HG03095 (cell line): ENCODE measurements at regions not wholly inside any gene's neighbourhood (a gene's known extent, or its start where the extent isn't known, plus 50 kb on each side); places are given as distances from the start of the nearest gene placed in this dataset.
"Not testable (repeated sequence)": the region's sequence is repeated elsewhere in the genome, so short reads cannot be mapped to it uniquely, and the experiment has no call there.

Source experiments
- ATAC-seq: cut with Tn5 transposase; IDR thresholded peaks from one replicate; pipeline ENCODE4 v1.9.1; 2021; ENCODE audit warnings: moderate library complexity; ENCODE audit not compliant: unreplicated experiment

DNA sequence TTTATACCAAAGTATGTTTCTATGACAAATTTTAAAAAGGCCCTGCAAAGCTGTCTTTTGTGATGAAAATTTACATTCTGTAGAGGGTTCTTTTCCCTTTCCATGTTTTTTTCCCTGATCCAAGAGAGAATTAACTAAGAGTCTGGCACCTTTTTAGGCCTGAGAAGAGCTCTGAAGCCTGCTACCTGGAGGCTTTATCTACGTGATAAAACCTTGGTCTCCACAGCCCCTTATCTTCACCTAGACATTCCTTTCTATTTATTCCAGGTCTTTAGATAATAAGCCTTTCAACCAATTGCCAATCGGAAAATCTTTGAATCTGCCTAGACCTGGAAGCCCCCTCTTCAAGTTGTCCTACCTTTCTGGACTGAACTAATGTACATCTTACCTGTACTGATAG is 774.1 kb upstream of the LRRTM1 start:
- no peak for ATAC-seq

GRCh38 chr2:81078102-81078501 is 773.5 kb upstream of the LRRTM1 start:
- ATAC-seq, result no peak

DNA sequence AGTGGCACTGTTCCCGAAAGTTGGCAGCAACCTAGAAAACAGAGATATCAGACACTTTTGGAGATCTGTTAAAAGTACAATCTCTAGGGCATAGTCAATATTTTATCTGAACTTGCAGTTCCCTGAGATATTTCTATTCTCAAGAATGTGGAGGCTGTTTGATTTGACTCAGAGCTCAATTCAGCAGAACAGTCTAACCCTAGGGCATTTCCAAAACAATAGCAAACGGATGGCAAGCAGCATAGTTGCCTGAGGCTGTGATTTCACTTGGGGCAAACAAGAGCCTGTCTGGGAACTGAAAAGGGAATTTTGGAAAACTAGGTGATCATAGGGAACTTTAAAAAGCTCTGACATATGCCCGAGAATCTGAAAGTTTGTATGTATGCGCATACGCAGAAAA is 772.8 kb upstream of the LRRTM1 start:
- ATAC-seq, result no peak

- ATAC-seq, result no peak
These were observed 768.9 kb upstream of the LRRTM1 start for GRCh38 chr2:81073412-81073811.

GRCh38 chr2:81068144-81068543 is 763.6 kb upstream of the LRRTM1 start:
- no peak for ATAC-seq

DNA sequence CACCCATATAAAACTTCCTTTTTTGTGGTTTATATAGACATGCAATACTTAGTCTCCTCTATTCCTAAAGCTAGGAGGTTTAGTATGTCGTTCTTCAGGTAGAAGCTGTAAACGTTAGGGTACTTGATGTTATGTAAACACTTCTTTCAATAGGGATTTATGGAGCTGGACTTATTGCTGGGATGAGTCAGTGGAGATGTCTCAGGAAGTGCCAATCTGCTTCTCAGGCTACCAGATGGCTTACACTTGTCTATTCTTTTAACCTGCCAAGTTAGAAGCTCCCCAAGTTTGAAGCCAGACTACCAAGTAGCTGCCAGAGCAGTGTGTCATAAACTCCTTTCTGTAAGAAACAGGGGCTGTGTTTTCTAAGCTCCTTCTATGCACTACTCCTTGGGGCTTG is 756.5 kb upstream of the LRRTM1 start:
- no peak for ATAC-seq

- no peak for ATAC-seq
These were observed 746.1 kb upstream of the LRRTM1 start for GRCh38 chr2:81050580-81051095.

DNA sequence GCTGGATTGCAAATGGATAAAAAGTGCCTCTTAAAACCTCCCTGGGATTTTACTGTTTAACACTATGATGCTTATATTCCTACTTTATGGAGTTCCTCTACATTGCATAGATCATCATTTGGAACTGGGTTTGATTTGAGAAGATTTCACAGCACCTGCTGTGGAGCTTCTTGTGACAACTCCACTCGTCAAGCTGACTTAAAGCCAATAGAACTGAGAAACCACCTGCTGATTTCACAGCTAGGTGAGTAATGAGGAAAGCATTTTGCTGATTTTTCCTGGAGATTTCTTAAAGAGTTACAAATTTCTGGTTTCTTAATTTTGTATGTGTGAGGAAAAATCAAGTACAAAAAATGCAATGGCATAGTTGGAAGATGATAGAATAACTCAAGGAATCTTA is 739.1 kb upstream of the LRRTM1 start:
- no peak for ATAC-seq

DNA sequence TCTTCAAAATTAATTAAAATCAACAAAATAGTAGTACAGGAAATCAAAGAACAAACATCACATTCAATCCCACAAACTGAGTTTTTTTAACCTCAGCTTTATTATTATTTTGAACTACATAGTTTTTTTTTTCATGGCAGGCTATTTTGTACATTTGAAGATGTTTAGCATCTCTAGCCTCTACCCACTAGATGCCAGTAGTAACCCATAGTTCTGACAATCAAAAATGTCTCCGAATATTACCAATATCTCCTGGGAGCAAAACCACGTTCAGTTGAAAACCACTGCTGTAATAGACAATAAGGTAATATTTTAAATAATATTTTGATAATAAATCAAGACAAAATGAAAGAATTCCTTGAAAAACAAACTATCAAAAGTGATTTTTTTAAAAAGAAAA is 702.6 kb upstream of the LRRTM1 start:
- no peak for ATAC-seq

DNA sequence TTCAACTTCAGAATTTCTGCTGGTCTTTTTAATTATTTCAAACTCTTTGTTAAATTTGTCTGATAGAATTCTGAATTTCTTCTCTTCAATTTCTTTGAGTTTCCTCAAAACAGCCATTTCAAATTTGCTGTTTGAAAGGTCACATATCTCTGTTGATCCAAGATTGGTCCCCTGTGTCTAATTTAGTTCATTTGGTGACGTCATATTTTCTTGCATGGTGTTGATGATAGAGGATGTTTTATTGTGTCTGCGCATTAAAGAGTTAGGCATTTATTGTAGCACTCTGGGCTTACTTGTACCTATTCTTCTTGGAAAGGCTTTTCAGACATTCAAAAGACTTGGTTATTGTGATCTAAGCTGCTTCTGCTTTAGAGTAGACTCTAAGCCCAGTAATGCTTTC is 698.4 kb upstream of the LRRTM1 start:
- ATAC-seq, result no peak

- no peak for ATAC-seq
These were observed 682.9 kb upstream of the LRRTM1 start for GRCh38 chr2:80987466-80987865.

- ATAC-seq, result no peak
These were observed 665.3 kb upstream of the LRRTM1 start for GRCh38 chr2:80969900-80970299.

DNA sequence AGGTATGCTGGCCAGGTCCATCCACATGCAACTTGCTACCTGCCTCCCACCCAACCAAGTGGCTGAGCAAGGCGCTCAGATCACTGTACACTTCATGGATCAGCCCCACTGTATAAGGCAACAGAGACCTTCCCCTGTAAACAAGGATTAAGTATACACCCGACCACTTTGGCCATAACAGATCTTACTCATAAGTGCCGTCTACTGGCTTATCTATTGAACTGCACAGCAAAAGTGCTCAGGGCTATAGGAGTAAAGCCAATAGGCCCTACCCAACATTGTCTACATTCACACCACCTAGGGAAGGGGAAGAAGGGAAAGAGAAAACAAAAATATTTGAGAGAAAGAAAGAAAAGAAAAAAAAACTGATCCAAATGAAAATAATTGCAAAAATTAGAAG is 663.9 kb upstream of the LRRTM1 start:
- no peak for ATAC-seq

GRCh38 chr2:80947601-80948130 is 643.1 kb upstream of the LRRTM1 start:
- no peak for ATAC-seq

GRCh38 chr2:80943487-80943886 is 638.9 kb upstream of the LRRTM1 start:
- ATAC-seq, result no peak

- no peak for ATAC-seq
These were observed 638.2 kb upstream of the LRRTM1 start for GRCh38 chr2:80942766-80943165.

DNA sequence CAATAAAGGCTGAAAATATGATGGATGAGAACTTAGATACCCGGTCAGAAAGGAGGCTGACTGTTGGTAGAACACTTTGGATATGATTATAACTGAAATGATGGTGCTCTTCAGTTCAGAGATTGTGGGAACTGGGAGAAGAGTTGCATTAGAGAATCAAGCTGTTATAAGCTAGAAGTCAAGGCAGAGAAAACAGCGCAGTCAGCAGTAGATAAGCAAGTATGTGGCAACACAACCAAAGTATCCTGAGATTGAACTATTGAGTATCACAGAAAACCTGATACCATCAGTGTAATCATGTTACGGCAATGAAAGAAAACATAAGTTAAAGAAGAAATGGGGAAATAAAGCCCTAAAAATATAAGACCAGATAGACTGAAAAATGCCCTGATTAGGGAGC is 633.9 kb upstream of the LRRTM1 start:
- ATAC-seq, result no peak

- ATAC-seq, result not testable (repeated sequence)
These were observed 627.3 kb upstream of the LRRTM1 start for GRCh38 chr2:80931820-80932219.

DNA sequence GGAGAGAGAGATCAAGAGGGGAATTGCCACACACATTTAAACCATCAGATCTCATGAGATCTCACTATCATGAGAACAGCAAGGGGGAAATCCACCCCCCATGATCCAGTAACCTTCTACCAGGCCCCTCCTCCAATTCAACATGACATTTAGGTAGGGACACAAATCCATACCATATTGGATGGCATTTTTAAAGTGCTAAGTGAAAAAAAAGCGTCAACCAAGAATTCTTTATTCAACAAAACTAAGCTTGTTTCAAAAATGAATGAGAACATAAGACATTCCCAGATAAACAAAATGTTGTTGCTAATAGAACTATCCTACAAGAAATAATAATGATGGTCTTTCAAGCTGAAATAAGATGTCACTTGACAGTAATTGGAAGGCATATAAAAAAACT is 626.2 kb upstream of the LRRTM1 start:
- ATAC-seq, result no peak

DNA sequence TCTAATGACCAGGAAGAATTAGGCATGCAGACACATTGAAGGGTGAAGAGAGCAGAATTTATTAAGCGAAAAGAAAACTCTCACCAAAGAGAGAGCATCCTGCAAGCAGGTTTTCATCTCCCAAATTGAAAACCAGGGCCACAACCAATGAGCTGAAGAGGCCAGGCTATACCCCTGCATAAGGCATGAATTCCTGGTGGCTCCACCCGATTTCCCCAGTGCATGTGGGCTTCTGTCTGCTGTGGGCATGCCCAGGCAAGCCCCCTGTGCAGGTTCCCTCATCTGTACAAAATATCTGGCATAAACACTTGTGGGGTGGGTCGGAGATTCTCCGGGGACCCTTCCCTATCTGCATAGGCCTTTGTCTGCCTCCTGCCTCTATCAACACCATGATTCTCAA is 621.6 kb upstream of the LRRTM1 start:
- no peak for ATAC-seq

GRCh38 chr2:80896576-80896975 is 592.0 kb upstream of the LRRTM1 start:
- ATAC-seq, result no peak

DNA sequence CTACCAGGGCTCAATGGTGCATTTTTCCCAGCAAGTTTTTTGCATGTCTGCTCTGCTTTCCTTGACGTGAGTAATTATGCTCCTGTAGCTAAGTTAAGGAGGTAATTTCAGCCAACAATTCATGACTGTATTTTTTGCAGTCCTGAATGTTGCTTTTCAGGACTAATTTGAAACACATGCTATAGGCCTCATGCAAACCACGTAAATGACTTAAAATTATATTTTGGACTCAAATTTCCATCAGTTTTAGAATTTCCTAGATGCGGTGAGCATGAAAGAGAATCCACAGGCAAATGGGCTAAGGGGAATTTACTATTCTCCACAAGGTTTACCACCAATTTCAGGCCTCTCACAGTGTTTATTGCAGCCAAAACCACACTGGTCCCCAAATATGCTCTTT is 589.9 kb upstream of the LRRTM1 start:
- no peak for ATAC-seq

DNA sequence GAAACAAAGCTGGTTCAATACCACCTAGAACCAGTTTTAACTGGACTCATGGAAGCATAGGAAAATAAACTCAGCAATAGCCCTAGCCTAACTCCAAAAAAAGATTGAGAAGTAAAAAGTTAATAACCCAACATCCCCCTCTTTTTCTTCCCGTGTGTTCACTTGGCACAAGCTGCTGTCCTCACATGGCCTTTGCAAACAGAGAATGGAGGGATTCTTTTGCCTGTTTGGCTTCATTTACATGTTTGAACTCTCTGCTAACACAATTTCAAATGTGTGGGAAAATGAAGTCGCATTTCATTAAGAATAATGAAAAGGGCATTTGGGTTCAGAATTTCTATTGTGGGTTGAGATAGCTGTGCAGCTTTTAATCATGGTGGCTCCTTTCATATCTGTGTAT is 589.2 kb upstream of the LRRTM1 start:
- no peak for ATAC-seq

DNA sequence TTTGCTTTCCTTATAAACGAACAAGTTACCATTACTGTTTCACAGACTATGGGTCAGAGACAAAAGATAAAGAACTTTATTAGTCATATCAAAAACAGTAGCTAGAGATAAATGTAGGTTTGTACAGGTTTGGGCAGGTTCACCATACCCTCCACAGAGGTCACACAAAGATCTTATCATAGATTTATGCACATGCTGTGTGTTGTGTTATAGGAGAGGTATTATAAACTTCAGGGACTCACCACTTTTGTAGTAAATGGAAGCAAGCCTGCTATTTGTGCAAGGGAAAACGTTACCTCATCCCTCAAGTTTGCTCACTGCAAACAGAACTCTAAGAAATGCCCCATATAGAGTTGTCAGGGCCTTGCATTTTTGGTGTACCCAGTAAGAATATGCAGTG is 584.5 kb upstream of the LRRTM1 start:
- ATAC-seq, result no peak
